ENCODE measurements at regions not wholly inside any gene's neighbourhood (a gene's known extent, or its start where the extent isn't known, plus 50 kb on each side); places are given as distances from the start of the nearest gene placed in this dataset.

DNA sequence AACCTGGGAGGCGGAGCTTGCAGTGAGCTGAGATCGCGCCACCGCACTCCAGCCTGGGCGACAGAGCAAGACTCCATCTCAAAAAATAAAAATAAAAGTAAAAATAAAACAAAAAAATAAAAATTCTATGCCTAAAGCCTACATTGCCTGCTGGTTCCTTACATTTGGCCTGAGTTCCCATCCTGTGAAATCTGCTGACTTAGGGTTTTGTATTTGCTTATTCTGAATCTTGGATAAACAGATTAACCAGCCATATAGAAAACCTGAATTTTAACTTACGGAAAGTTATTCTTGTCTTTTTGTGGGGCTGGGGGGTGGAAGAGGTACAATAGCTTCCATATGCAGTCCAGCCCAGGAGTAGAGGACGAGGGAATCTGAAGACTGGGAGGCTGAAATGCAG lies 73.7 kb upstream of the UMPS start:
- Histone ChIP-seq H3K27ac (ENCODE audit: insufficient read depth, low read length, poor library complexity, severe bottlenecking) (no peak overlapping the region), H3K36me3 (ENCODE audit: control insufficient read depth, insufficient read depth, low read length) (no peaks in the 10 kb centered on the region), H3K4me3 (ENCODE audit: insufficient read depth, low read depth, low read length, poor library complexity, severe bottlenecking) (no peak overlapping the region), H3K27me3 (replicated peaks; ENCODE audit: control insufficient read depth, insufficient read depth, low read length, poor library complexity, severe bottlenecking) (no peaks in the 10 kb centered on the region), H3K4me1 (ENCODE audit: control insufficient read depth, insufficient read depth, low read length, poor library complexity, severe bottlenecking) (no peaks in the 10 kb centered on the region), H3K9me3 (ENCODE audit: control insufficient read depth, low read length) (no peaks in the 10 kb centered on the region)
- DNase-seq: no peak

DNA sequence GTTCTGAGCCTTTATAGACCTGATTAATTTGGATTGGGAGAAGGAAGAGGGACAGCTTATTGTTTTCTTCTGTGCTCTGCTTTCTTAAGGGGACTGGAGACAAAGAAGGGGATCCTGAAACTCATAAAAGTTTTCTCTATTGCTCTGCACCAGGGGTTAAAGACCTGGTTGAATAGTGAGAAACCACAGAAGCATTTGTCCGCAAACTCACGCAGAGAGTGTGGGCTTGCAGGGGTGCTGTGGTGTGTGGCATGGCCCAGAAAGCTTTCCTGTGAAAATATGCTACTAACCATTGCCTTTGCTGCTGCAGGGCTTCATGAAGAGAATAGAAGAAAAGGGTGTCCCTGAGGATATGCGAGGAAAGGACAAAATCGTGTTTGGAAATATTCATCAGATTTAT lies 73.1 kb upstream of the UMPS start:
- no peak for DNase-seq
- Histone ChIP-seq H3K27me3 (replicated peaks; ENCODE audit: control insufficient read depth, insufficient read depth, low read length, poor library complexity, severe bottlenecking) (no peaks in the 10 kb centered on the region), H3K4me1 (ENCODE audit: control insufficient read depth, insufficient read depth, low read length, poor library complexity, severe bottlenecking) (no peaks in the 10 kb centered on the region), H3K9me3 (ENCODE audit: control insufficient read depth, low read length) (no peaks in the 10 kb centered on the region), H3K4me3 (ENCODE audit: insufficient read depth, low read depth, low read length, poor library complexity, severe bottlenecking) (no peak overlapping the region), H3K36me3 (ENCODE audit: control insufficient read depth, insufficient read depth, low read length) (no peaks in the 10 kb centered on the region), H3K27ac (ENCODE audit: insufficient read depth, low read length, poor library complexity, severe bottlenecking) (no peak overlapping the region)

DNA sequence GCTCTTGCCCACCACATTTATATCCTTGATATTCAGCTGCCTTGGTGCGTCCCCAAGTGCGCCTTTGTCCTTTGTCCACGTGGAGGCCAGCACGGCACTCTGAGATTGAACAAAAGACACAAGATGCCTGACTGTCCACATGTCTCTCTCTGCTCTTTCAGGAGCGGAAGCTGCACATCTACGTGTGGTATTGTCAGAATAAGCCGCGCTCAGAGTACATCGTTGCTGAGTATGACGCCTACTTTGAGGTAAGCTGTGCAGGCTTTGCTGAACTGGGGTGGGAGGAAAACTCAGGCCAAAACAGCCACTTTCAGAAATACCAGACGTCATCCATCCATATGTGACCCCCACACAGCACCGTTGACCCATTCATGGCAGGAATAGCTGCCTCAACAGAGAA lies 72.0 kb upstream of the UMPS start:
- Histone ChIP-seq H3K4me3 (ENCODE audit: insufficient read depth, low read depth, low read length, poor library complexity, severe bottlenecking) (no peak overlapping the region), H3K27me3 (replicated peaks; ENCODE audit: control insufficient read depth, insufficient read depth, low read length, poor library complexity, severe bottlenecking) (no peaks in the 10 kb centered on the region), H3K27ac (ENCODE audit: insufficient read depth, low read length, poor library complexity, severe bottlenecking) (no peak overlapping the region), H3K4me1 (ENCODE audit: control insufficient read depth, insufficient read depth, low read length, poor library complexity, severe bottlenecking) (no peaks in the 10 kb centered on the region), H3K9me3 (ENCODE audit: control insufficient read depth, low read length) (no peaks in the 10 kb centered on the region), H3K36me3 (ENCODE audit: control insufficient read depth, insufficient read depth, low read length) (no peaks in the 10 kb centered on the region)
- no peak for DNase-seq

DNA sequence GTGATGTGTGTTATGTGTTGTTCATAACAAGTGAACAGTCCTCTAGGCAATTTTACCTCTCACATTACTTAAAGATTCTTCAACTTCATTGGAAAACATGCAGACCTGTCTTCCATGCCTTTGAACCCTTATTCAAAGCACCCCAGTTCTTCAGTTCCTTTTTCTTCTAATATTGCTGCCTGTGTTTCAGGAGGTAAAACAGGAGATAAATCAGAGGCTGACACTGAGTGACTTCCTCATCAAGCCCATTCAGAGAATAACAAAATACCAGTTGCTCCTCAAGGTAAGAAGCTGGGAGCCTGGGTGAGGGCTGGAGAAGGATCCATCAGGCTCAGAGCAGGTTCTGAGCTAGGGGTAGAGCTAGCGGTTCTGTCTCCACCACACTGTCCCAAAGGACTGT lies 71.1 kb upstream of the UMPS start:
- no peaks in the 10 kb centered on the region for H3K27me3 ChIP-seq (replicated peaks; ENCODE audit: control insufficient read depth, insufficient read depth, low read length, poor library complexity, severe bottlenecking)
- H3K27ac ChIP-seq (ENCODE audit: insufficient read depth, low read length, poor library complexity, severe bottlenecking): no peak overlapping the region
- H3K4me3 ChIP-seq (ENCODE audit: insufficient read depth, low read depth, low read length, poor library complexity, severe bottlenecking): no peak overlapping the region
- DNase-seq: no peak
- H3K4me1 ChIP-seq (ENCODE audit: control insufficient read depth, insufficient read depth, low read length, poor library complexity, severe bottlenecking): no peaks in the 10 kb centered on the region
- no peaks in the 10 kb centered on the region for H3K36me3 ChIP-seq (ENCODE audit: control insufficient read depth, insufficient read depth, low read length)
- no peaks in the 10 kb centered on the region for H3K9me3 ChIP-seq (ENCODE audit: control insufficient read depth, low read length)

DNA sequence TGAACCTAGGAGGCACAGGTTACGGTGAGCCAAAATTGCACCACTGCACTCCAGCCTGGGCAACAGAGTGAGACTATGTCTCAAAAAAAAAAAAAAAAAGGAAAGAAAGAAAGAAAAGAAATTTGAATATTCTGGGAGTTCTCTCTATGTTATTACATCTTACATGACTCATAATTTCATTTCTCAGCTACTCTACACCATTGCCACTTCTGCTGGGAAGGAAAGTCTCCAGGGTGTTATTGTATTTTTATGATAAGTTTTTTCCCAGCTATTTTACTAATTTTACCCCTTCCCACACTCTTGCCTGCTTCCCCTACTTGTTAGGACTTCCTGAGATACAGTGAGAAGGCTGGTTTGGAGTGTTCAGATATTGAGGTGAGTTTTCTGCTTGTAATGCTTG lies 69.7 kb upstream of the UMPS start:
- Histone ChIP-seq H3K27me3 (replicated peaks; ENCODE audit: control insufficient read depth, insufficient read depth, low read length, poor library complexity, severe bottlenecking) (no peaks in the 10 kb centered on the region), H3K27ac (ENCODE audit: insufficient read depth, low read length, poor library complexity, severe bottlenecking) (no peak overlapping the region), H3K9me3 (ENCODE audit: control insufficient read depth, low read length) (no peaks in the 10 kb centered on the region), H3K4me3 (ENCODE audit: insufficient read depth, low read depth, low read length, poor library complexity, severe bottlenecking) (no peak overlapping the region), H3K4me1 (ENCODE audit: control insufficient read depth, insufficient read depth, low read length, poor library complexity, severe bottlenecking) (no peaks in the 10 kb centered on the region), H3K36me3 (ENCODE audit: control insufficient read depth, insufficient read depth, low read length) (no peaks in the 10 kb centered on the region)
- DNase-seq: no peak

DNA sequence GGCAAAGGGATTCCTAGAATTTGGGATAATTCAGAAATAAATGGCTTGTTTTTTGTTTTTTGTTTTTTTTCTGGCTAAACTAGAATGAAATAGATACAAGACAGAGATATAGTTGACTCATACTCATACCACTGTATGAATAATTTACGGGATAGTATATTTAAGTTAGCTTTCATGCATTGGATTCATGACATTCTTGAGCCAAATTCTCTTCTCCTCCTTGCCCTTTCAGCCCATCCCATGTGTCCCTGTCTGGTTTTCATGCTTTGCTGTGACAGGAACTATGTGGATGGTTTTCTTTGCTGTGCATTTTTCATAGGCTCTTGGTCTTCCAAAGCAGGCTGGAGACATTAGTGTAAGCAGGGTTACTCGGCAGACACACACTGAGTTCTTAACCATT lies 66.6 kb upstream of the UMPS start:
- no peaks in the 10 kb centered on the region for H3K4me1 ChIP-seq (ENCODE audit: control insufficient read depth, insufficient read depth, low read length, poor library complexity, severe bottlenecking)
- no peak for DNase-seq
- H3K27me3 ChIP-seq (replicated peaks; ENCODE audit: control insufficient read depth, insufficient read depth, low read length, poor library complexity, severe bottlenecking): no peaks in the 10 kb centered on the region
- no peaks in the 10 kb centered on the region for H3K36me3 ChIP-seq (ENCODE audit: control insufficient read depth, insufficient read depth, low read length)
- no peak overlapping the region for H3K4me3 ChIP-seq (ENCODE audit: insufficient read depth, low read depth, low read length, poor library complexity, severe bottlenecking)
- H3K9me3 ChIP-seq (ENCODE audit: control insufficient read depth, low read length): no peaks in the 10 kb centered on the region
- no peak overlapping the region for H3K27ac ChIP-seq (ENCODE audit: insufficient read depth, low read length, poor library complexity, severe bottlenecking)

DNA sequence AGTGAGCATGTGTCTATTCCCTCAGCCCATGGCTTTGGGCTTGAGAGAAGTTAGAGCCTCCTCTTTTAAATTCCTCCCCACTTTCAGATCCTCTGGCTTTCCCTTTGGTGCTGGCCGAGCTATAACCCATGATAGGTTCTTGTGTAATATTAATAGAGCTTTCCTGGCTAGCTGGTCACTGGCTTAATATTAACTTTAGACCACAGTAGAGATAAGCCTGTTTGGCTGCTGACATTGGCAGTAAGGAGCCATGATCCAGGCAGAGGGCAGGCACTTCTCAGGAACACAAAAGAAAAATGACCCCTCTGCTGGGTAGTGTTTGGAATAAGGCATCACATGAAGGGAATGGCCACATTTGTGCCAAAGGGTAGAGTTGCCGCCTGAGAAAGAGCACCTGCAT lies 65.4 kb upstream of the UMPS start:
- H3K36me3 ChIP-seq (ENCODE audit: control insufficient read depth, insufficient read depth, low read length): no peaks in the 10 kb centered on the region
- H3K4me1 ChIP-seq (ENCODE audit: control insufficient read depth, insufficient read depth, low read length, poor library complexity, severe bottlenecking): no peaks in the 10 kb centered on the region
- no peak overlapping the region for H3K4me3 ChIP-seq (ENCODE audit: insufficient read depth, low read depth, low read length, poor library complexity, severe bottlenecking)
- no peak overlapping the region for H3K27ac ChIP-seq (ENCODE audit: insufficient read depth, low read length, poor library complexity, severe bottlenecking)
- no peaks in the 10 kb centered on the region for H3K27me3 ChIP-seq (replicated peaks; ENCODE audit: control insufficient read depth, insufficient read depth, low read length, poor library complexity, severe bottlenecking)
- H3K9me3 ChIP-seq (ENCODE audit: control insufficient read depth, low read length): no peaks in the 10 kb centered on the region
- DNase-seq: no peak

DNA sequence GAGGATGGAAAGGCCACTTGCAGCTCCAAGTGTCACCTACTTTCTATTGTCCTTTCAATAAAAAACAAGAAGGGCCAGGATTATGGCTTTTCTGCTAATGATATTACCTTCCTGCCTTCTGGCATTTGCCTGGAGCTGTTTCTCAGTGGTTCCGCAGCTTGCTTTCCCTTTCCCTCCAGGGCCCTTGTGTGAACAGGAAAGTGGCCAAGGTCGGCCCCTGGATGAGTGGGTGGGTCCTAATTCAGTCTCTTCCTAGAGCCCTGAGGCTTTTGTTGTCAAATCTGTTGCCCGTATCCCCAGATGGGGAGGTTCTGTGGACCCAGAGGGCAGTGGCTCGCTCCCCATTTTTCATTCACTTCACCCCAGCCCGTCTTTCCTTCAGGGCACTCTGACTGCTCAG lies 64.2 kb upstream of the UMPS start:
- no peaks in the 10 kb centered on the region for H3K27me3 ChIP-seq (replicated peaks; ENCODE audit: control insufficient read depth, insufficient read depth, low read length, poor library complexity, severe bottlenecking)
- H3K27ac ChIP-seq (ENCODE audit: insufficient read depth, low read length, poor library complexity, severe bottlenecking): no peak overlapping the region
- no peak overlapping the region for H3K4me3 ChIP-seq (ENCODE audit: insufficient read depth, low read depth, low read length, poor library complexity, severe bottlenecking)
- DNase-seq: no peak
- no peaks in the 10 kb centered on the region for H3K36me3 ChIP-seq (ENCODE audit: control insufficient read depth, insufficient read depth, low read length)
- no peaks in the 10 kb centered on the region for H3K9me3 ChIP-seq (ENCODE audit: control insufficient read depth, low read length)
- H3K4me1 ChIP-seq (ENCODE audit: control insufficient read depth, insufficient read depth, low read length, poor library complexity, severe bottlenecking): peaks cover 2% of the 10 kb centered on the region

DNA sequence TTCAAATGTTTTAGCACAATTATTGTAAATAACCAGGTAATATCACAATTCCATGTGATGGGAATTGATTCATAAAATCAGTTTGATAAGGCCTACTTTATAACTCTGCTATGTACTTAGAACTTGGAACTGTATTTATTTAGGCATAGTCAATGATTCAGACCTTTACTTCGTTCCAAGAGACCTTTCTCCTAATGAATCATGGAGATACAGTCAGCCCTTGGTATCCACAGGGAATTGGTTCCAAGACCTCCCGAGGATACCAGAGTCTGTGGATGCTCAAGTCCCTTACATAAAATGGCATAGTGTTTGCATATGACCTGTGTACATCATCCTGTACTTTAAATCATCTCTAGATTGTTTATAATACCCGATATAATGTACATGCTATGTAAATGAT lies 60.8 kb upstream of the UMPS start:
- Histone ChIP-seq H3K4me3 (ENCODE audit: insufficient read depth, low read depth, low read length, poor library complexity, severe bottlenecking) (no peak overlapping the region), H3K27me3 (replicated peaks; ENCODE audit: control insufficient read depth, insufficient read depth, low read length, poor library complexity, severe bottlenecking) (no peaks in the 10 kb centered on the region), H3K9me3 (ENCODE audit: control insufficient read depth, low read length) (no peaks in the 10 kb centered on the region), H3K36me3 (ENCODE audit: control insufficient read depth, insufficient read depth, low read length) (no peaks in the 10 kb centered on the region), H3K27ac (ENCODE audit: insufficient read depth, low read length, poor library complexity, severe bottlenecking) (no peak overlapping the region), H3K4me1 (ENCODE audit: control insufficient read depth, insufficient read depth, low read length, poor library complexity, severe bottlenecking) (peaks cover 4% of the 10 kb centered on the region)
- no peak for DNase-seq

DNA sequence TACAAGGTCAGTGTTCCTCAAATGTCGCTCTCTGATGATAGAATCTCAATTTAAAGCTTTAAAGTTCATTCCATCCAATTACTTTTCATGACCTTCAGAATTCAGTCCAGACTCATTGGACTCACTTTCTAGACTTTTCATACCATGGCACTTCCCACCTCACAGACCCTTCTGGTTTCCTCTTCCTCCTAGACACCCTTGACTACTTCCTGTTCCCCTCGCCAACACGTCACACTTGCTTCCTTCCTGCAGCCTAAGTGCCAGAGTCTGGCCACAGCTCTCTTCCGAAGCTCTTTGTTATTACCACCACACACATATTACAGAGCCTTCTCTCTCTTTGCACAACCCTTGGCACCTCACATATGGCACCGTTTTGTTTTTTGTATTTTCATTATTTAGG lies 59.1 kb upstream of the UMPS start:
- Histone ChIP-seq H3K36me3 (ENCODE audit: control insufficient read depth, insufficient read depth, low read length) (no peaks in the 10 kb centered on the region), H3K4me3 (ENCODE audit: insufficient read depth, low read depth, low read length, poor library complexity, severe bottlenecking) (no peak overlapping the region), H3K4me1 (ENCODE audit: control insufficient read depth, insufficient read depth, low read length, poor library complexity, severe bottlenecking) (peaks cover 4% of the 10 kb centered on the region), H3K27me3 (replicated peaks; ENCODE audit: control insufficient read depth, insufficient read depth, low read length, poor library complexity, severe bottlenecking) (no peaks in the 10 kb centered on the region), H3K9me3 (ENCODE audit: control insufficient read depth, low read length) (no peaks in the 10 kb centered on the region), H3K27ac (ENCODE audit: insufficient read depth, low read length, poor library complexity, severe bottlenecking) (no peak overlapping the region)
- DNase-seq: no peak

DNA sequence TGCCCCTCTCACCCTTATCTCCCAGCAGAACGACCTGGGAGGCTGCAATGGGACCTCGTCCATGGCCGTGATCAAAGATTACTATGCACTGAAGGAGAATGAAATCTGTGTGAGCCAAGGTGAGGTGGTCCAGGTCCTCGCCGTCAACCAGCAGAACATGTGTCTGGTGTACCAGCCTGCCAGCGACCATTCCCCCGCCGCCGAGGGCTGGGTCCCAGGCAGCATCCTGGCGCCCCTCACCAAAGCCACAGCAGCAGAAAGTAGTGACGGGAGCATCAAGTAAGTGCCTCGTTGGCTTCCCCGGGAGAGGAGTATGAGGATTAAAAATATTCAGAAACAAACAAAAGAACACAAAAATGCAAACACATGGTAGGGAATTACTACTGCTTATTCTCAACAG lies 55.9 kb upstream of the UMPS start:
- Histone ChIP-seq H3K27ac (ENCODE audit: insufficient read depth, low read length, poor library complexity, severe bottlenecking) (no peak overlapping the region), H3K27me3 (replicated peaks; ENCODE audit: control insufficient read depth, insufficient read depth, low read length, poor library complexity, severe bottlenecking) (no peaks in the 10 kb centered on the region), H3K9me3 (ENCODE audit: control insufficient read depth, low read length) (no peaks in the 10 kb centered on the region), H3K36me3 (ENCODE audit: control insufficient read depth, insufficient read depth, low read length) (no peaks in the 10 kb centered on the region), H3K4me1 (ENCODE audit: control insufficient read depth, insufficient read depth, low read length, poor library complexity, severe bottlenecking) (peaks cover 4% of the 10 kb centered on the region), H3K4me3 (ENCODE audit: insufficient read depth, low read depth, low read length, poor library complexity, severe bottlenecking) (no peak overlapping the region)
- DNase-seq: no peak

Measured in effector memory CD4-positive, alpha-beta T cell (primary cell).